IMR-90 (cell line): ENCODE measurements at regions not wholly inside any gene's neighbourhood (a gene's known extent, or its start where the extent isn't known, plus 50 kb on each side); places are given as distances from the start of the nearest gene placed in this dataset.

Experiments used
- ATAC-seq: fragments of 200-7000 bp; cut with Tn5 transposase; 2 replicates; pipeline ENCODE4 v1.9.1; 2020; ENCODE audit warnings: low read depth, mild to moderate bottlenecking, moderate library complexity
- BruUV-seq: library from RNA; stranded (reverse); fragments of 400-500 nt; replicated peaks from 2 replicates; lab custom pipeline; 2021; lab: Mats Ljungman, UMichigan
- CTCF ChIA-PET: fragments of 300-600 bp; formaldehyde crosslinking; extraction: SDS; loops from one replicate; lab custom pipeline; 2021; ENCODE audit warnings: antibody characterized with exemption; lab: Yijun Ruan, JAX
- POLR2A ChIA-PET: fragments of 300-600 bp; sonication (Branson Sonifier 250); formaldehyde crosslinking; loops from one replicate; lab custom pipeline; 2022; ENCODE audit warnings: antibody characterized with exemption; ENCODE audit not compliant: unreplicated experiment; lab: Charles Lee
- DNase-seq: peaks from one replicate; pipeline ENCODE4 v3.0.0; 2013
- H2AFZ ChIP-seq: replicated peaks from 2 replicates; pipeline ENCODE3; 2013; ENCODE audit warnings: low read length, mild to moderate bottlenecking; ENCODE audit not compliant: poor library complexity
- H2AK5ac ChIP-seq: 2 replicates; pipeline ENCODE4 v1.6.1; 2013; ENCODE audit warnings: low read depth, low read length, inconsistent platforms
- H2AK9ac ChIP-seq: replicated peaks from 2 replicates; pipeline ENCODE3; 2013; ENCODE audit warnings: mild to moderate bottlenecking, low read depth, low read length, moderate library complexity; ENCODE audit not compliant: poor library complexity
- H2BK120ac ChIP-seq: 2 replicates; pipeline ENCODE4 v1.6.1; 2013; ENCODE audit warnings: low read depth, low read length, inconsistent platforms
- H2BK15ac ChIP-seq: 3 replicates; pipeline ENCODE4 v1.6.1; 2013; ENCODE audit warnings: low read depth, low read length, inconsistent platforms
- H2BK20ac ChIP-seq: 2 replicates; pipeline ENCODE4 v1.6.1; 2013; ENCODE audit warnings: low read depth, mild to moderate bottlenecking, inconsistent platforms, low read length, moderate library complexity
- H2BK5ac ChIP-seq: 2 replicates; pipeline ENCODE4 v1.6.1; 2013; ENCODE audit warnings: mild to moderate bottlenecking, low read depth, low read length, inconsistent platforms; ENCODE audit not compliant: poor library complexity, severe bottlenecking
- H3K14ac ChIP-seq: replicated peaks from 2 replicates; pipeline ENCODE4 v1.6.1; 2013; ENCODE audit warnings: low read depth, low read length, inconsistent platforms
- H3K18ac ChIP-seq: 2 replicates; pipeline ENCODE4 v1.6.1; 2013; ENCODE audit warnings: low read depth, low read length, control low read depth
- H3K23ac ChIP-seq: 2 replicates; pipeline ENCODE4 v1.6.1; 2013; ENCODE audit warnings: low read depth, low read length, inconsistent platforms
- H3K27ac ChIP-seq: 2 replicates; pipeline ENCODE4 v1.5.1; 2013; ENCODE audit warnings: mild to moderate bottlenecking, control low read depth, low read length; ENCODE audit not compliant: insufficient read depth
- H3K27me3 ChIP-seq: 2 replicates; pipeline ENCODE4 v1.6.1; 2013; ENCODE audit warnings: low read length; ENCODE audit not compliant: control insufficient read depth, insufficient read depth
- H3K36me3 ChIP-seq: 2 replicates; pipeline ENCODE4 v1.6.1; 2013; ENCODE audit warnings: low read length, mixed read lengths; ENCODE audit not compliant: control insufficient read depth, insufficient read depth
- H3K4ac ChIP-seq: 2 replicates; pipeline ENCODE4 v1.6.1; 2013; ENCODE audit warnings: low read depth, low read length, inconsistent platforms
- H3K4me1 ChIP-seq: 2 replicates; pipeline ENCODE4 v1.6.1; 2013; ENCODE audit warnings: low read length, mixed read lengths; ENCODE audit not compliant: control insufficient read depth, insufficient read depth
- H3K4me2 ChIP-seq: 2 replicates; pipeline ENCODE4 v1.6.1; 2013; ENCODE audit warnings: low read depth, mild to moderate bottlenecking, control low read depth, low read length, moderate library complexity
- H3K4me3 ChIP-seq: 2 replicates; pipeline ENCODE4 v1.5.1; 2013; ENCODE audit warnings: low read depth, mild to moderate bottlenecking, control low read depth, low read length, moderate library complexity; ENCODE audit not compliant: insufficient read depth
- H3K56ac ChIP-seq: 2 replicates; pipeline ENCODE4 v1.6.1; 2013; ENCODE audit warnings: low read length, inconsistent platforms; ENCODE audit not compliant: insufficient read depth; ENCODE audit errors: extremely low read depth
- H3K79me1 ChIP-seq, 2 experiments: 2 replicates each; pipeline ENCODE4 v1.6.1; 2013; ENCODE audit warnings: low read length in 2 of 2, inconsistent platforms in 1 of 2, low read depth in 1 of 2
- H3K9ac ChIP-seq: 2 replicates; pipeline ENCODE4 v1.6.1; 2013; ENCODE audit warnings: low read depth, low read length, control low read depth
- H3K9me1 ChIP-seq: 2 replicates; pipeline ENCODE4 v1.6.1; 2013; ENCODE audit warnings: low read length, inconsistent platforms; ENCODE audit not compliant: insufficient read depth
- H3K9me3 ChIP-seq: 2 replicates; pipeline ENCODE4 v1.6.1; 2013; ENCODE audit warnings: low read length; ENCODE audit not compliant: control insufficient read depth, insufficient read depth
- H4K20me1 ChIP-seq: 2 replicates; pipeline ENCODE4 v1.6.1; 2013; ENCODE audit warnings: low read length, inconsistent platforms; ENCODE audit not compliant: insufficient read depth
- H4K5ac ChIP-seq: 2 replicates; pipeline ENCODE4 v1.6.1; 2013; ENCODE audit warnings: mild to moderate bottlenecking, low read depth, low read length, control low read depth
- H4K8ac ChIP-seq, 2 experiments: 2 replicates each; pipeline ENCODE4 v1.6.1; 2013; ENCODE audit warnings: low read depth in 2 of 2, low read length in 2 of 2, control low read depth in 1 of 2, inconsistent platforms in 1 of 2
- H4K91ac ChIP-seq: 2 replicates; pipeline ENCODE4 v1.6.1; 2013; ENCODE audit warnings: low read depth, low read length, inconsistent platforms; ENCODE audit not compliant: insufficient read depth
- RAD21 ChIP-seq: IDR thresholded peaks from 2 replicates; pipeline ENCODE4 v1.6.1; 2012; ENCODE audit warnings: low read length, improper control_type of control experiment
- WGBS, 2 experiments: methylation state at CpG; one replicate each; pipeline versions ENCODE4 v1.1.5 to v1.1.7; 2013; ENCODE audit warnings: missing lambda C conversion rate in 2 of 2; ENCODE audit not compliant: insufficient read length in 1 of 2; ENCODE audit errors: extremely low coverage in 2 of 2; 5-methylcytosine and 5-hydroxymethylcytosine counted together
- dilution Hi-C: fragments of 300-500 bp; cut with HindIII; formaldehyde crosslinking; loops from one replicate; pipeline ENCODE4 v1.14.3; 2018; ENCODE audit warnings: low sequenced_read_pairs; ENCODE audit not compliant: unreplicated experiment
- in situ Hi-C: fragments of 300-500 bp; cut with MboI; formaldehyde crosslinking; loops from 3 replicates; pipeline ENCODE4 v1.14.3; 2019; ENCODE audit warnings: low sequenced_read_pairs, inconsistent platforms, mixed read lengths
- intact Hi-C: fragments of 100-400 bp; cut with micrococcal nuclease; formaldehyde crosslinking; loops from 2 replicates; pipeline ENCODE4 v1.10.0; 2022

GRCh38 chr1:199096591-199096990 is 457.8 kb downstream of the PTPRC start:
- CTCF ChIA-PET = no interaction called here
- BruUV-seq = no TSS peak
- H4K5ac ChIP-seq = no peak overlapping the region
- no peaks in the 10 kb centered on the region for H3K4me1 ChIP-seq
- TF ChIP-seq RAD21 = no peak
- H3K9ac ChIP-seq = no peak overlapping the region
- H3K36me3 ChIP-seq = no peaks in the 10 kb centered on the region
- no peak overlapping the region for H3K18ac ChIP-seq
- POLR2A ChIA-PET = no interaction called here
- 100% methylated on average over 3 of the region's 6 CpGs; no CpG with 5 or more reads in 1 of the 2 experiments for WGBS, 2 experiments
- H2AK5ac ChIP-seq = no peak overlapping the region
- no peaks in the 10 kb centered on the region for H3K9me1 ChIP-seq
- no peak for ATAC-seq
- no peak overlapping the region for H4K8ac ChIP-seq
- H2BK120ac ChIP-seq = no peak overlapping the region
- H3K4ac ChIP-seq = no peak overlapping the region
- H4K20me1 ChIP-seq = no peaks in the 10 kb centered on the region
- H2AFZ ChIP-seq = no peak overlapping the region
- H2BK15ac ChIP-seq = no peak overlapping the region
- no peak overlapping the region for H2BK20ac ChIP-seq
- no peak overlapping the region for H3K56ac ChIP-seq
- dilution Hi-C loops (no loop called here), in situ Hi-C loops (no loop called here), intact Hi-C loops (no loop called here)
- no peak overlapping the region for H2AK9ac ChIP-seq
- DNase-seq = no peak
- no peak overlapping the region for H3K4me2 ChIP-seq
- no peak overlapping the region for H3K14ac ChIP-seq
- H3K23ac ChIP-seq = no peak overlapping the region
- no peak overlapping the region for H2BK5ac ChIP-seq
- no peak overlapping the region for H3K27ac ChIP-seq
- no peak overlapping the region for H4K91ac ChIP-seq
- H3K79me1 ChIP-seq = no peaks in the 10 kb centered on the region
- H3K4me3 ChIP-seq = no peak overlapping the region
- H3K27me3 ChIP-seq = no peaks in the 10 kb centered on the region
- H3K9me3 ChIP-seq = no peaks in the 10 kb centered on the region
